A673 (cell line): ENCODE measurements at regions not wholly inside any gene's neighbourhood (a gene's known extent, or its start where the extent isn't known, plus 50 kb on each side); places are given as distances from the start of the nearest gene placed in this dataset.

Experiments used
- BruUV-seq: library from RNA; stranded (reverse); fragments of 400-500 nt; replicated peaks from 2 replicates; lab custom pipeline; 2021; lab: Mats Ljungman, UMichigan
- CTCF ChIA-PET: fragments of 300-600 bp; sonication (Branson Sonifier 250); formaldehyde crosslinking; loops from one replicate; lab custom pipeline; 2022; ENCODE audit warnings: antibody characterized with exemption; lab: Charles Lee
- POLR2A ChIA-PET: fragments of 300-600 bp; sonication (Branson Sonifier 250); formaldehyde crosslinking; loops from one replicate; lab custom pipeline; 2022; ENCODE audit warnings: antibody characterized with exemption; ENCODE audit not compliant: low non-redundant PET; lab: Charles Lee
- DNase-seq: peaks from one replicate; pipeline ENCODE4 v3.0.0-alpha.2; 2015; ENCODE audit warnings: low spot score
- H3K27ac ChIP-seq: fragments of 200-600 bp; sonication (generic); 2 replicates; pipeline ENCODE4 v1.5.1; 2016; ENCODE audit warnings: mixed run types, low read depth, mild to moderate bottlenecking, mixed read lengths, antibody characterized with exemption, low read length; ENCODE audit not compliant: poor library complexity, severe bottlenecking
- H3K27me3 ChIP-seq: fragments of 200-600 bp; sonication (generic); replicated peaks from 2 replicates; pipeline ENCODE4 v1.6.1; 2017; ENCODE audit warnings: mixed run types, low read depth, mild to moderate bottlenecking, mixed read lengths, antibody characterized with exemption, low read length; ENCODE audit not compliant: insufficient read depth, poor library complexity
- H3K36me3 ChIP-seq: fragments of 200-600 bp; sonication (generic); 2 replicates; pipeline ENCODE4 v1.6.1; 2016; ENCODE audit warnings: mixed run types, mild to moderate bottlenecking, mixed read lengths, antibody characterized with exemption, low read length; ENCODE audit not compliant: insufficient read depth, poor library complexity, severe bottlenecking
- H3K4me1 ChIP-seq: fragments of 200-600 bp; sonication (generic); 2 replicates; pipeline ENCODE4 v1.6.1; 2017; ENCODE audit warnings: mixed run types, mild to moderate bottlenecking, mixed read lengths, antibody characterized with exemption, low read length; ENCODE audit not compliant: insufficient read depth, poor library complexity, severe bottlenecking
- H3K4me3 ChIP-seq: fragments of 200-600 bp; sonication (generic); 2 replicates; pipeline ENCODE4 v1.5.1; 2016; ENCODE audit warnings: low read depth, mixed run types, mild to moderate bottlenecking, mixed read lengths, low read length; ENCODE audit not compliant: poor library complexity, severe bottlenecking
- H3K9me3 ChIP-seq: fragments of 200-600 bp; sonication (generic); 2 replicates; pipeline ENCODE4 v1.6.1; 2016; ENCODE audit warnings: mixed run types, low read depth, mild to moderate bottlenecking, mixed read lengths, antibody characterized with exemption, low read length; ENCODE audit not compliant: poor library complexity, severe bottlenecking
- EZH2 ChIP-seq: fragments of 200-600 bp; sonication (generic); IDR thresholded peaks from 2 replicates; pipeline ENCODE4 v1.6.1; 2017; ENCODE audit warnings: borderline replicate concordance, low read depth, mild to moderate bottlenecking, mixed read lengths, antibody characterized with exemption, low read length; ENCODE audit not compliant: poor library complexity, severe bottlenecking
- intact Hi-C: fragments of 100-400 bp; cut with micrococcal nuclease; formaldehyde crosslinking; loops from one replicate; pipeline ENCODE4 v1.10.0; 2022; ENCODE audit not compliant: unreplicated experiment
- TF ChIP-seq, protein P1 (sequence below): fragments of 300-800, 200-600 bp; sonication (generic); conservative IDR thresholded peaks from 2 replicates; pipeline ENCODE4 v1.5.1; 2017; ENCODE audit warnings: low read depth, mild to moderate bottlenecking, antibody characterized with exemption, low read length, moderate library complexity, mixed read lengths

DNA sequence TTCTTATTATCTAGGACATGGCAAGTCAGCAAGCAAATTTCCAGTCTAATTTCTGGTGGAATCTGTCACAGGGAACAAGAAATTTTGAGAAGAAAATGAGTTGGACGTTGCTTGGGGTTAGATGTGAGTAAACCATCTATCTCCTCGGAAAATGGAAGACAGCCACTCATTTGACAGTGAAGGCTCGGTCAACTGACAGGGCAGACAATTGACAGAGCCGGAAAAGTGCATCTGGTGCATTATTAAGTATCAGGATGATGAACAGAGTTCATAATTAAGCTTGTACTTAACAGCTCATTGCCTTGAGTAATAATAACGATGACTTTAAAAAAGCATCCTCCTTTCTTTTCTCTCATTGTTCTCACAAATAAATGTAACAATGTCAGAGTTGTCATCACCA lies 168.4 kb downstream of the MAD2L1 start:
- H3K27ac ChIP-seq, result no peak overlapping the region
- CTCF ChIA-PET, result no interaction called here
- no peaks in the 10 kb centered on the region for H3K36me3 ChIP-seq

DNA sequence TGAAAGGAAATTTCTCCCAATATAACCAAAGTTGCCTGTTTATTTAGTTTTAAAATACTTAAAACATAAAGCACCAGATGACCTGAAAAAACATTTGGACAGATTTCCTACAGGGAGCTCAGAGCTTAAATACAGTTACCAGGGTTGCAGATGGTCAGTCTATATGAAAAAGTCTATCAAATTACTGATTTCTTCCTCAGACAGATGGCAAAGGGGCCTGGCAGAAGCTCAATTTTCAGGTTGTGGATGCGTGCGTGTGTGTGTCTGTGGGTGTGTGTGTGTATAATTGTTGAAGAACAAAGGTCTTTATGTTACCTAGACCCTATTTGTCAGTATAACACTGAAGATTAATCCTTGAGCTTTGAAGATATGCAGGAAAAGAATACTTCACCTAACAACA lies 169.4 kb downstream of the MAD2L1 start:
- POLR2A ChIA-PET, result no interaction called here
- intact Hi-C loops, result no loop called here
- Histone ChIP-seq H3K4me3 (no peak overlapping the region), H3K27ac (no peak overlapping the region), H3K4me1 (no peaks in the 10 kb centered on the region), H3K36me3 (no peaks in the 10 kb centered on the region), H3K9me3 (no peaks in the 10 kb centered on the region), H3K27me3 (no peaks in the 10 kb centered on the region)
- BruUV-seq, result no TSS peak
- CTCF ChIA-PET, result no interaction called here
- TF ChIP-seq, protein P1, sequence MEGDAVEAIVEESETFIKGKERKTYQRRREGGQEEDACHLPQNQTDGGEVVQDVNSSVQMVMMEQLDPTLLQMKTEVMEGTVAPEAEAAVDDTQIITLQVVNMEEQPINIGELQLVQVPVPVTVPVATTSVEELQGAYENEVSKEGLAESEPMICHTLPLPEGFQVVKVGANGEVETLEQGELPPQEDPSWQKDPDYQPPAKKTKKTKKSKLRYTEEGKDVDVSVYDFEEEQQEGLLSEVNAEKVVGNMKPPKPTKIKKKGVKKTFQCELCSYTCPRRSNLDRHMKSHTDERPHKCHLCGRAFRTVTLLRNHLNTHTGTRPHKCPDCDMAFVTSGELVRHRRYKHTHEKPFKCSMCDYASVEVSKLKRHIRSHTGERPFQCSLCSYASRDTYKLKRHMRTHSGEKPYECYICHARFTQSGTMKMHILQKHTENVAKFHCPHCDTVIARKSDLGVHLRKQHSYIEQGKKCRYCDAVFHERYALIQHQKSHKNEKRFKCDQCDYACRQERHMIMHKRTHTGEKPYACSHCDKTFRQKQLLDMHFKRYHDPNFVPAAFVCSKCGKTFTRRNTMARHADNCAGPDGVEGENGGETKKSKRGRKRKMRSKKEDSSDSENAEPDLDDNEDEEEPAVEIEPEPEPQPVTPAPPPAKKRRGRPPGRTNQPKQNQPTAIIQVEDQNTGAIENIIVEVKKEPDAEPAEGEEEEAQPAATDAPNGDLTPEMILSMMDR, result no peak
- TF ChIP-seq EZH2, result no peak
- no peak for DNase-seq

More for the DNA sequence above, 168.4 kb downstream of the MAD2L1 start:
- Histone ChIP-seq H3K9me3 (no peaks in the 10 kb centered on the region), H3K27me3 (no peaks in the 10 kb centered on the region), H3K4me1 (no peaks in the 10 kb centered on the region), H3K4me3 (no peak overlapping the region)
- no peak for DNase-seq
- intact Hi-C loops, result no loop called here
- TF ChIP-seq, protein P1, result no peak
- TF ChIP-seq EZH2, result no peak
- no TSS peak for BruUV-seq
- POLR2A ChIA-PET, result no interaction called here

DNA sequence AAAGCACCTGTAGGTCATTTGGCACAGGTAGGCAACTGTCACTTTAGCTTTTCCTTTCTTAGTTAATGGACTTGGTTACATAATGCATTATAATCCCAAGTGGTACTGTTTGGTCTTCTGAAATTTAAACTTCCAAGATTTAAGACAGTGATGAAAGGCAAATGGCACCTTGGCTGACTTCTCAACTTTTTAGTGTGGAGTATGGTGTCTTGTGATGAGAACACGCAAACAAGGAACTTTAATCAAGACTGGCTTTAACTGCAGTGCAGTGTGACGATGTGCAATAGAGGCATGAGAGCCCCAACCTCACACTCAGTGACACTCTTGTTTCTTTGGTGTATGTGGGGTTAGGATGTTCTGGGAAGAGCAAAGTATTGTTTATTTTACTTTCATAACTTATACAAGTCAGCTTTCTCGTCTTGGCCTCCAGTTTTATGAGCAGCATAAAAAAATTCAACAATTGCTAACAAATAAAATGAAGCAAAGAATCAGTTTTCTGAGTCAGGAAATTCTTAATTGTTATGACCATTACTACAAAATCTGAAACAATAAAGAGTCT lies 171.9 kb downstream of the MAD2L1 start:
- CTCF ChIA-PET, result no interaction called here
- BruUV-seq, result no TSS peak
- Histone ChIP-seq H3K36me3 (no peaks in the 10 kb centered on the region), H3K27me3 (no peaks in the 10 kb centered on the region), H3K4me1 (no peaks in the 10 kb centered on the region), H3K4me3 (no peak overlapping the region), H3K27ac (no peak overlapping the region), H3K9me3 (no peaks in the 10 kb centered on the region)
- POLR2A ChIA-PET, result no interaction called here
- intact Hi-C loops, result no loop called here
- no peak for TF ChIP-seq EZH2
- TF ChIP-seq, protein P1, result no peak
- no peak for DNase-seq
